GM21381 (cell line): ENCODE measurements at regions not wholly inside any gene's neighbourhood (a gene's known extent, or its start where the extent isn't known, plus 50 kb on each side); places are given as distances from the start of the nearest gene placed in this dataset.
"Not testable (repeated sequence)": the region's sequence is repeated elsewhere in the genome, so short reads cannot be mapped to it uniquely, and the experiment has no call there.

Source experiments
- ATAC-seq: cut with Tn5 transposase; IDR thresholded peaks from one replicate; pipeline ENCODE4 v1.9.1; 2021; ENCODE audit warnings: mild to moderate bottlenecking, moderate library complexity; ENCODE audit not compliant: unreplicated experiment

DNA sequence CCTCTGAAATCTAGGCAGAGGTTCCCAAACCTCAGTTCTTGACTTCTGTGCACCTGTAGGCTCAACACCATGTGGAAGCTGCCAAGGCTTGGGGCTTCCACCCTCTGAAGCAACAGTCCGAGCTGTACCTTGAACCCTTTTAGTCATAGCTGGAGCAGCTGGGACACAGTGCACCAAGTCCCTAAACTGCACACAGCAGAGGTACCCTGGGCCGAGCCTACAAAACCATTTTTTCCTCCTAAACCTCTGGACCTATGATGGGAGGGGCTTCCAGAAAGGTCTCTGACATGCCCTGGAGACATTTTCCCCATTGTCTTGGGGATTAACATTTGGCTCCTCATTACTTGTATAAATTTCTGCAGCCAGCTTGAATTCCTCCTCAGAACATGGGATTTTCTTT, 168.8 kb downstream of the TLE3 start:
- ATAC-seq, result not testable (repeated sequence)

DNA sequence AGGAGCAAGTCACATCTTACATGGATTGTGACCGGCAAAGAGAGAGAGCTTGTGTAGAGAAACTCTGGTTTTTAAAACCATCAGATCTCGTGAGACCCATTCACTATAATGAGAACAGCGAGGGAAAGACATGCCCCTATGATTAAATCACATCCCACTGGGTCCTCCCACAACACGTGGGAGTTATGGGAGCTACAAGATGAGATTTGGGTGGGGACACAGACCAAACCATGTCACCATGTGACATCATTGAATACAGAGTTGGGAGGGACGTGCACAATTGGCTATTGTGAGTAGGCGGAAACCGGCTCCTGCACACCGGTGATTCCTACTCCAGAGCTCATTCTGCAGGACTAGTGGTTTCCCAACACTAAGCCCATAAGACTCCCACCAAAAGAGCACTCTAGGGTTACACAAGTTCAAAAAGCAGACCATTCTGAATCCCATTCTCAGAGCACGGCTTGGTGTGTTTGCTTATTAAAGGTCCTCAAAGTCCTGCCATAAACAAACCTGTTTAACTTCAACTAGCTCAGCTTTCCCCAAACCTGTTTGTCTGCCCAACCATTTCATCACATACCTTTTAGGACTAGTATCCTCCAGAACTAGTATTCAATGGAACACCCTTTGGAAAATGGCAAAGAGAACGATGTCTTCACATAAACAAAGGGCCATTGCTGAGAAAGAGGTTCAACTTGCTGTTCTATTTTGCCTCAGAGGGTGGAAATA, 167.6 kb downstream of the TLE3 start:
- no peak for ATAC-seq

DNA sequence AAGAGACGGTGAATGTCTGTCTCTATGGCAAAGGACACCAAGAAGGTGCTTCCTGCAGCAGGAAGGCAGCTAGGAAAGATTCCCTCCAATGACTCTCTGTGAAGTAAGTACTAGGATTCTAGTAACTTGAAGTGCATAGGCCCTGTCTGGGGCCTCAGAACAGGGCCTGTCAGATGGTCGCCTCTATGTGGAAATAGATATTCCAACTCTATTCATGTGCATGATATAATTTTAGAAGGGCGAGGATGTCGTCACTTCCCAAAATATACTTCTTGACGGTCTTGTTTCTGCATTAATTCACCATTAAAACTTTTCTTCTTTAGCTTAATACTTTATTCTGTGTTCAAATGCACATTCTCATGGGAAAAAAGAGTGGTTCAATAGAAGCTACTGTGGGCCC, 167.0 kb downstream of the TLE3 start:
- ATAC-seq, result no peak

DNA sequence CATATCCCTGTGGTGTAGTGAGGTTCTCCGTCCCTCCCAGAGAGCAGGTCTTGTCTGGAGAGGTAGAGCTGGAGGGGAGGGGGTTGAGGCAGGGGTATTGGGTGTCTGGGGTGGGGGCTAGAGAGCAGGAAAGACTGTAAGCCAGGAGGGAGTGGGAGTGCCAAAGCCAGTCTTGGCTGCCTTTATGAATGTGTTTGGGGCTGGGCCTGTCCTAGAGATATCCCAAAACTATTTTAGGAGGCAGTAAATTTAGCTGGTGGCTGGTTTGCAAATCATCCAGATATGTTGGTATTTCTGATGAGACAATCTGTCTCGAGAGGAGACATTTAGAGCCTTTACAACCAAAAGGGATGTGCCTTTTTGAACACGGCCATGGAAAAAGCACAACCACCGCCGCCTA, 166.6 kb downstream of the TLE3 start:
- no peak for ATAC-seq

DNA sequence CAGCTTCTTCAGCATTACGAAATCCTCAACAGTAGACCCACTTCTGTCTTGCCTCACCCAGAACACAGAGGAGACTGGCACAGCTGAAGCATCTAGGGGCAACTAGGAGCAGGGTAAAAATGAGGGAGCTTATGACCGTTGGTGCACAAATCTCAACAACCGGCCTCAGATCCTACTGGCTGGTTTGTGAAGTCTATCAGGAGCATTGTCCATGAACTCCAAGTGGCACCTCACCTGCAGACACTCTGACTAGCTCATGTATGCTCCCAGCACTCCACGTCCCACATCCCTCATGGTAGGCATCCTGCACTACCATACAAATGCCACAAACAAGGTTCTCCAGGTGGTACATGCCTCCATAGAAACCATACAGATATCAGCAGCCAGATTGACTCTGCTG, 163.1 kb downstream of the TLE3 start:
- no peak for ATAC-seq

DNA sequence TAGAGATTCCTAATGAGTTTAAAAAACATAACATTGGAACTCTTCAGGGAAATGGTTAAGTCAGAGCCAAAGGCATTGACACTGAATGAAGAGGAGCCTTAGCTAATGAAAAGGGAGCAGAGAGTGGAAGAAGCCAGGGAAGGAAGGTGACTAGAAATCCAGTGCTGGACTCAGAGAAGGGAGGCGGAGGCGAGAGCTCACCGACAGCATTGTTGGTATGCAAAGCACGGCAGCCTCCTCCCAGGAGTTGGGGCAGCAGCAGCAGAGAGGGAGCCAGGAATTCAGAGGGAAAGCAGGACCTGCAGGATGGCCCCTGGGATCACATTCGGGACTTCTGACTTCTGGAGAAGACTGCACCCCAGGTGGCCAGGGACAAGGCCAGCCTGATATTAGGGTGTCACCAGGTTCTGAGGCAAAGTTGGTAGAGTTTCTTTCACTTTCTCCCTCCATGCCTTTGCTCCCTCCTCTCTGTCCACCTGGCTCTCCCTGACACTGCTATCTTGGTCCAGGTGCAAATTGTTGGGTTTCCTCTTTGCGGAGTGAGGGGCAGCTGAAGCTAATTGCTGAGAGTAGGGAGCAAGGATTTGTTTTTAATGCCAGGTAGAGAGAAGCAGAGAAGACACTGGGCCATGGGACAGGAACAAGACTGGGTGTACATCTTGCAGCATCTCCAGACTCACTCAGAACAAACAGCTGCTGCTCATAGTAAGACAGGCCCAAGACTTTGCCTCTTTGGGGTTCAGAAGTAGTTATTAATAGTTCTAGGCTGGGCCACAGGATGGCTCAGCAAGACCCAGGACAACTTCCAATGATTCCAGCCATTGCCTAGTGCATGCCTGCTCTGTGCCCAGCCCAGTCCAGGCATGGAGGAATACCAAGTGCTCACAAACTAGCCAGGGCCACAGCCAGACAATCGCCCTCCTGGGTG, 157.9 kb downstream of the TLE3 start:
- ATAC-seq, result no peak

DNA sequence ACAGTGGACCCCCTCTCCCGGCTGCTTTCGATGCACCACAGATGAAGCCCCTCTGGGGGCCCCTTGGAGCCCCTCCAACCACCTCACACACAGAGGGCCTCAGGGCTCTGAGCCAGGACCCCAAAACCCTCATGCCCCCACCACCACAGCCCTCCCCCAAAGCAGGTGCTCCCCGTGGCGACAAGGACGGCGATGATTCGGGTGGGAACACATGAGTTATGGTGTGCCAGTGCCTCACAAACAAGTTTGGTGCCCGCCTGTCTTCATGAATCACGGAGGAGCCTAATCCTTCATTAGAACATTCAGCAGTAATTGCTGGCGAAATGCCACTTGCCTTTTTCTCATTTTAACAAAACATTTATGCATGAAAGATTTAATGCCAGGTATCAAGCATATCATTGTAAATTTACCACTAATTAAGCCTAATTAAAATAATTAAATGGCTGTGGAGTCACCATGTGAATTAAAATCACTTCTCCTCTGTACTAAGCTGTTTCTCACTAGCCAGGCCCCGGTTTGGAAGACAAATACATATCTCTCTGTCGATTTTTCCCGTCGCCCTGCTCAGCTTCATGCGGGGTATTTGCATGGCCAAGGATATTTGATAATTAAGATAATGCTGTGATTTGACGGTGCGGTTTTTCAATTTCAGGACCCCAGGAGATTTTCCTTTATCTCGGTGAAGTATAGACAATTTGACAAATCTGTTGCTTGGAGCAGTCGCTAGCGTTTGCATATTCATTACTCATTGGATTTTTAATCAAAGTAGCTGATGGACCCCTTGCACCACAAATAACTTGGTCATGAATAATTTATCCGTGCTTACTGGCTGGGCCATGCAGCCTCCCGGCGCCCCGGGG, 157.0 kb downstream of the TLE3 start:
- ATAC-seq, result no peak

DNA sequence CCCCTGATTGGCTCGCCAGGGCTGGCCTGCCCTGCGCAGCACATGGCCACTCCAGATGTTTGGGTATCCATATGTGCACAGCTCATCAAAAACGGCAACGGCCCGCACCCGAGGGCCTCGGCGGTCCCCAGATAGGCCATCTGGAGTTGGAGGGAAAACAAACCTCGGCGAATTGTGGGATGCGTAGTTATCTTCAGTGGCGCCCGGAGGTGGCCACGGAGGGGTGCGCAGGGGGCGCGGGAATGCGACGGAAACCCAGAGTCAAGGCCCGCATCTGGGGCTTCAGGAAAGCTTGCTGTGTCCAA, 156.5 kb downstream of the TLE3 start:
- no peak for ATAC-seq

DNA sequence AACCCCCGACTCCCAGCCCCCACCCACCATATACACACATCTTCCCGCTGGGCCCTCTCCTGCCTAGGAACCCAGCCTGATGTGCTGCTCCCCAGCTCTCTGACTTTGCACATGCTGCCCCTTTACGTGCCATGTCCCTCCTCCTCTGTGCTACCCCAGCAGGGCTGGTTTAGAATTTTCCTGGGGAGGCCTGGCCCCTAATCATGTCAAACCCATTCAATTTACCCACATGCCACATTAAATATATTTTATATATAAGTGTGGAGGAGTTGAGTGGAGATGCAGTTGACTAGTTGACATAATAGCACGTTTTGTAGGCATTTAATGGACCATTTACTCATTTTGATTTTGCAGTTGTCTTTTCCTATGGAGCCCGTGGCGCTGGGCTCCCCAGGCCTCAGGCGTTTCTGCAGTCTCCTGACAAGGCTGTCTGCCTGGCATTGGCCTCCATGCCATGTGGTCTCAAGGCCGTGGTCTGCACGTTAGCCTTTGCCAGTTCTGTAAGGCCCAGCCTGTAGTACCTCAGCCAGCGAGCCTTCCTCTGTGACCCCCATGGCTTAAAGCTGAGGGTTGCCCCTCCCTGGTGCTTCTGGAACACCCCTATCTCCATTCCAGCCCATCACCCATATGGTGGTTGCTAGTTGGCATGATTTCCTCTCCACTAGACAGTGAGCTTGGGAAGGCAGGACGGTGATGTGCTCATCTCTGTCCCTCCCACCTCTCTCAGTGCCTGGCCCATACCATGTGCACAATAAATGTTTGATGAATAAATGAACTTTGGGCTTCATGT, 155.8 kb downstream of the TLE3 start:
- no peak for ATAC-seq

DNA sequence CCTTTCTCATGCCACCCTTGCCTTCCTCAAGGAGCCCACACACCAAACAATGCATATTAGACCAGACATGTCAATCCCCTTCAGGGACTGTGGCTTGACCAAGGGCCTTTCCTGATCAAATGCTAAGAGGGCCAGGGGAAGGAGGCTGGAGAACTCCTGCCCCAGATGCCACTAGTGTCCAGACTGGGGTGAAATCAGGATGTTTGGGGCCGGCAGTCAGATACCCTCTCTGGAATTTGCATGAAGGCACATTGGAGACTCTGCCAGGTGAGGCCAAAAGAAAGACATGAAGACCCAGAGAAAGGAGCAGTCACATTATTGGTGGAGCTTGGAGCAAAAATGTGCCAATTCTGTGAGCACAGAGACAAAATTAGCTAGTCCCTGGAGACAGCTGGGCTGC, 154.1 kb downstream of the TLE3 start:
- ATAC-seq, result no peak

DNA sequence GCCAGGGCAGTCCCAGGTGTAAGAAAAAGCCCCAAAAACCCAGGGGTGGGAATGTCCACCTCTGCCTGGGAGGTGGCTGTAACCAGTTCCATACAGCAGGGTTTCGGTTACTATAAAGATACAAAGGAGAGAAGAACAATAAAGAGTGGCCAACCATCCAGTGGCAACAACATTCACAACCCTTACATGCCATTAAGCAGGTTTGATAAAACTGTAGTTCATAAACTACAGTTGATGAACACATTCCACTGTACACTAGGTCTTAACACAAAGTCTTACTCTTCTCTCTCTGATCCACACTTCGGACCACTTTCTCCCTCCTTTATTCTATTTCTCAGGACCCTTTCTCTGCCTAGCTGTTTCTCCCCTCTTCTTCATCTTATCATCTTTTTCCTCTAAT, 152.0 kb downstream of the TLE3 start:
- no peak for ATAC-seq

DNA sequence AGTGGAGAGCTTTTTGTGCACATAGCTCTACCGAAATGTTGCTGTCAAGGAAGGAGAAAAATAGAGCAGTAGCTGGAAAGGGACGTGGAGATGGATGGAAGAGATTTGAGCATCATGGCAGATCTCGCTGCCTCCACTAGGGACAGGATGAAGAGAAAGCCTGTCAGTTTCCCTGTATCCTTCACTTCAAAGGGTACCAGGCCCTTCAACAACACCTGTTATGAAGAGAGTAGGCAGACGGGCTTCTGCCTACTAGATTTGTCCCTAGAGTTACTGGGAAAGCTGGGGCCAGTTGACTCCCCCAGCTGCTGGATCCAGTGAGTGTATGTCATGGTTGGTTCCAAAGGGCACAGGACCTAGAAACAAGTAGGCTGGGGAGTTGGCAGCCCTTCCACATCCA, 150.8 kb downstream of the TLE3 start:
- ATAC-seq, result no peak

DNA sequence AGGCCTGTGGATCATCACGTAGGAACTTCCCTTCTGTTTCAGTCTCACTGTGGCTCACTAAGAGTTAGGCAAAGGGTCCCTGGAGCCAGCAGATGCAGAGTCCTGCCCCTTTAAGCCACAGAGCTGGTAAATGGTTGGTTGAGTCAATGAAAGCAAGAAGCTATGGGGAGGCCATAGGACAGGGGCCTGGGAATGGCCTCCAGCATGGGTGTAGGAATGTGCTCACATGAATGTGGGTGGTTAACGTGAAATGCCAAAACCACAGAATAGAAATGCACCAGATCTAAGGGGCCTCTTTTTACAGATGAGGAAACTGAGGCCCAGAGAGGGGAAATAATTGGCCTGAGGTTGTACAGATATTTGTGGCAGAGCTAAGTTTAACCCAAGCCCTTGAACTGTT, 150.3 kb downstream of the TLE3 start:
- no peak for ATAC-seq

DNA sequence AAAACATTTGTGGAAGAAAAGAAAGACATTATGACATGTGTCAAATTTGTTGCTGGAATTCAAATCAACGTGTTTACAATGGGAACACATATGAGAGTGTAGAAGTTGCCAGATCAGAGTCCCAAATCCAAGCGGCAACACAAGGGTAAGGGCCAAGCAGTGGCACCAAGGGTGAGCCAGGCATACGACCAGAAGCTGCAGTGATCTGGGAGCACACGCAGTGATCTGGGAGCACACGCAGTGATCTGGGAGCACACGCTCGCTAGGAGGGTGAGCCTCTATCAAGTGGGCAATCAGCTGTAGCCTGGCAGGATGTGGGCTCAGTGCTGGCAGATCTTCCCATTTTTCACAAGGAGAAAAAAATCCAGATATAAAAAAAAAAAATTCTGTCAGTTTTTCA, 148.2 kb downstream of the TLE3 start:
- ATAC-seq, result no peak

DNA sequence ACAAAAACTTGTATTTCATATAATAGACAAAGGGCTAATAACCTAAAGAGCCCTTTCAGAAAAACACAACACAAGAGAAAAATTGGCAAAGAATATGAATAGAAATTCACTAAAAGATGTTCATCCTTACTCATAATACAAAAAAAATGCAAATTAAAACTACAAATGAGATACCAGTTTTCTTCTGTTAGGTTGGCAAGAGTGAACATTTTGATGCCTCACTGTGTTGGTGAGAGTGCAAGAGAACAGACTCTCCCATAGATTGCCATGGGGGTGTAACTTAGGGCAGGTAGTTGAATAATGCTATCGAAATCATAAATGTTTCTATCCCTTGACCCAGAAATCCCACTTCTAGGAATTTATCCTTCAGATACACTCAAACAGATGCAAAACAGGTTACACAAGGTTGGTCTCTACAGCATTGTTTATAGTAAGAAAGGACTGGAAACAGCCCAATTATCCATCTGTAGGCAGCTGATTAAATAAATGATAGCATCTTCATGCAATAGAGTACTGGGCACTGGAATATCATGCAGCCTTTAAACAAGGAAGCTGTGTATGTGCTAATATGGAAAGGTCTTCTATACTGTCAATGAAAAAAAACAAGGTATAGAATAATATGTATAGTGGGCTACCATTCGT, 146.3 kb downstream of the TLE3 start:
- no peak for ATAC-seq

DNA sequence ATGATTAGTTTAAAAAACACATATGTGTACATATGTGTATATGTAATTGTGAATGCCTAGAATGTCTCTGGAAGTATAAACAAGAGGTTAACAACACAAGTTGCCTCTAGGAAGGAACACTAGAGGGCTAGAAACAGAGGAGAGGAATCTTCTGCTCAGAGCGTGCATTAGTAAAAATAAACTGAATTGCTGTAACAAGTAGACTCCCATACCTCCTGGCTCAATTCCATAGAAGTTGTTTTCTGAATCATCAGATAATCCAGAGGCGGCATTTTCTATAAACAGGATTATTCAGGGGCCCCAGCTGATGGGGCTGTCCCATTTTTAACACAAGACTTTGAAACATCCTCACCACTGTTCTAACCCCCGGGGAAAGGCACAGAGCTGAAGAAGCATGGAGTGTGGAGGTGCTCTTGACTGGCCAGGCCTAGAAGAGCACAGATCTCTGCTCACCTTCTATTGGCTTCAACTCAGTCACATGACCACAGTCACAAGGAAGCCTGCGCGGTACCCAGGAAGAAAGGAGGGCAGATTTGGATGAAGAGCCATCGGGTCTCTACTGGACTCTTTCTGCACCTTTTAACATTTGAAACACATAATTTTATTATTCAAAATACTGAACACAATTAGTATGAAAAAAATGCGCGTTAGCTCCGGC, 145.7 kb downstream of the TLE3 start:
- no peak for ATAC-seq

DNA sequence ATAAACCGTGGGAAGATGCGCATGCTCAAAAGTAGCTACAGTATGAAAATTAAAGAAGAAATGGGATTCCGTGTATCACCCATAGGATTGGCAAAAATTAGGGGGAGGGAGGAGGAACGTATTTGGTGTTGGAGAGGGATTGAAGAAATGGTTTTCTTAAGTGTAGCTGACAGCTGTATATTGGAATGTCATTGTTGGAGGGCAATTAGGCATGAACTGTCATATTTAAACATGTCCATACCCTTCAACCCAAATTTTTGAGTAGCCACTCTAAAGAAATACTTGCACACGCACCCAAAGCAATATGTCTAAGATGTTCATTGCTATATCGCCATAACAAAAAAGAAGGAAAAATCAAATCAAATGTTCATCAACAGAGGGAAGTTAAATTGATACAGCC, 144.7 kb downstream of the TLE3 start:
- ATAC-seq, result no peak

DNA sequence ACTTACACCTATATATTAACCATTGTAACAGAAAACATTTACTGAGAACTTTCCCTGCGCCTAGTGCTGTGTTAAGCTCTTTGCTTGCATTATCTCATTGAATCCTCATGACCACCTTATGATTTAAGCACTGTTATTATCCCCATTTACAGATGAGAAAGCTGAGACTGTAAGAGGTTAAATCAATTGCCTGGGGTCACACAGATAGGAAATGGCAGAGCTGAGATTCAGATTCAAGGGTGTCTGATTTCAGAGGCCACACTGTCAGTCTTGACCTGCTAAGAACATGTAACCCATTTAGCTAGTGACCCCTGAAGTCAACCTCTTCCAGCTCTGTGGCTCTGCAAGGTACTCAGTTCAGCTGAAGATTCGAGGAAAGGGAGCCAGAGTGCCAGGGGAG, 143.9 kb downstream of the TLE3 start:
- ATAC-seq, result no peak

DNA sequence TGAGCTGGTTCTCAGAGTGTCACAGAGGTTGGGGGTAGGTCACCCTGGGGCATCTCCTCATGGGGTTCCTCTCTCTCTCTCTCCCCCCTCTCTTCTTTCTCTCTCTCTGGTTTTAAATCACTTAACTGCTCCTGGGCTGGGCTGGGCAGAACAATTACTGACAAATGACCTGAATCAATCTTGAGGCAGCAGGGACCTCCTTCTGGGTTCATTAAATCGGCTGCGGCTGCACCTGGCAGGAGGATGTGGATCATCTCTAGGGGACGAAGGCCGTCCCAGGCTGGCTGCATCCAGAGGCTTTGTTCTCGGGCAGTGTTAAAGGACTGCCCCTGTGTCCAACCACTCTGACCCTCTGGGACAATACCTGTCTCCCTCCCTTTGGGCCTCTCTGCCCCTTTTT, 143.1 kb downstream of the TLE3 start:
- ATAC-seq, result no peak
